HG02571 (cell line): ENCODE measurements at regions not wholly inside any gene's neighbourhood (a gene's known extent, or its start where the extent isn't known, plus 50 kb on each side); places are given as distances from the start of the nearest gene placed in this dataset.

Experiments
- ATAC-seq: cut with Tn5 transposase; IDR thresholded peaks from one replicate; pipeline ENCODE4 v1.9.1; 2021; ENCODE audit warnings: mild to moderate bottlenecking, moderate library complexity; ENCODE audit not compliant: unreplicated experiment

DNA sequence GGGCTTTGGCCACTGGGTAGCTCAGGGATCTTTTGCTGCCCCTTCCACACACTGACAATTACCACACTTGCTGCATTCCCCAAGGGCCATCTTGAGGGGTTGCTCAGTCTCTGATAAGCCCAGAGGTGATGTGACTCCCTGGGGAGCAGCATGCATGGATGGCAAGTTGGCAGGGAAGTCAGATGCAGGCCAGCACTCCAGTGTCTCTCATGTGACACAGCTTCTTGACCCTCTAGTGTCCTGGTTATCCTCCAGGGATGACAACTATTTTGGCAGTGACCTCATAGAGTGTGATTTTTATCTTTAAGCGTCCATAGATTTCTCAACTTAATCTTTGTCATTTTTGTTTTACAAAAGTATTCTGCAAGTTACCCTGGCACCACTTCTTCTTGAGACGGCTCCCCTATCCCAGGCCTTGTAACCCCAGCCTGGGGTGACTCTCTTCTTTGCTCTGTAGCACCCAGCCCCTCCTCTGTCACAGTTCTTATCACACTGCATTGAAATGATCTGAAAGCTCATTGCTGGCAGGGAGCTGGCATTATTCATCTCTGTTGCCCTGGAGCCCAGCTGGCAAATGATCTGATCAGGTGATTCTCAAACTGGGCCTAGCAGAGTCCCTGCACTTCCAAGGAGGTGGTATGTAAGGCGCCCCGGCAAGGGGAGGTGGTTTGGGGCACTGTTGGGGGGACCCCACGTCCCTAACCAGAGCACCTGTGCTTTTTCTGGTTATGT lies 72.6 kb downstream of the TENT5C start:
- ATAC-seq = no peak

DNA sequence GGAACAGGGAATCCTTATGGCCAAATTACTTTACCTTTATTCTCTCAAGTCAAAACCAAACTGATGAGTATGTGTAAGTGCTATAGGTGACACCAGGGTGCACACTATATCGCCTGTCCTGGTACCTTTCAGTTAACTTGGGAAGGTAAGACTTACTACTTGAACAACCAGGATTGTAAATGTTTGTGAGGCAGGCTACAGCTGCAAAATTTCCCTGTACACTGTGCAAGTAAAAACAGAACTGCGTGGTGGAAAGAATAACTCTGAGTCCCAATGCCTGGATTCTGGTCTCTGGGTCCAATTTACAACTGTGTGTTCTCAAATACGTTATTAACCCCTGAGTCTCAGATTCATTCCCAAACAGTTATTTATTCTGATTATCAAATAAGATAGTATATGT lies 73.5 kb downstream of the TENT5C start:
- ATAC-seq = no peak

DNA sequence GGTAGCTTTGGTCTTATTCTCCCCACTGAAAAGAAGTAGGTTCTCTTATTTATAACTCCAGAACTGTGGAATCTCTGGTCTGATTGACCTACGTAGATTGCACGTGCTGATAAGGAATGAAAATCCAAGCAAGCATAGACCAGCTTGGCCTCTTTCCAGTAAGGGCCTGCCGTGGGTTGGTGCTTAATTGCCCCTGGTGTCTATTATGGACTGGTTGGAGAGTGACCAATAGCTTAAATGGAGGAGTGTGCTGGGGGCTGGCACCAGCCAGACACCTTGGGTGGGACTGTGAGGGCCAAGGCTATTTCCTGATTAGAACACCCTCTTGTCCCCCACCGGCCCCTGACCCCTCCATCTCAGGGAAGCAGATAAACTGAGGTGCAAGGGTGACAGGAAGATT lies 74.0 kb downstream of the TENT5C start:
- ATAC-seq = no peak

GRCh38 chr1:117680316-117681002 lies 74.6 kb downstream of the TENT5C start:
- no peak for ATAC-seq

DNA sequence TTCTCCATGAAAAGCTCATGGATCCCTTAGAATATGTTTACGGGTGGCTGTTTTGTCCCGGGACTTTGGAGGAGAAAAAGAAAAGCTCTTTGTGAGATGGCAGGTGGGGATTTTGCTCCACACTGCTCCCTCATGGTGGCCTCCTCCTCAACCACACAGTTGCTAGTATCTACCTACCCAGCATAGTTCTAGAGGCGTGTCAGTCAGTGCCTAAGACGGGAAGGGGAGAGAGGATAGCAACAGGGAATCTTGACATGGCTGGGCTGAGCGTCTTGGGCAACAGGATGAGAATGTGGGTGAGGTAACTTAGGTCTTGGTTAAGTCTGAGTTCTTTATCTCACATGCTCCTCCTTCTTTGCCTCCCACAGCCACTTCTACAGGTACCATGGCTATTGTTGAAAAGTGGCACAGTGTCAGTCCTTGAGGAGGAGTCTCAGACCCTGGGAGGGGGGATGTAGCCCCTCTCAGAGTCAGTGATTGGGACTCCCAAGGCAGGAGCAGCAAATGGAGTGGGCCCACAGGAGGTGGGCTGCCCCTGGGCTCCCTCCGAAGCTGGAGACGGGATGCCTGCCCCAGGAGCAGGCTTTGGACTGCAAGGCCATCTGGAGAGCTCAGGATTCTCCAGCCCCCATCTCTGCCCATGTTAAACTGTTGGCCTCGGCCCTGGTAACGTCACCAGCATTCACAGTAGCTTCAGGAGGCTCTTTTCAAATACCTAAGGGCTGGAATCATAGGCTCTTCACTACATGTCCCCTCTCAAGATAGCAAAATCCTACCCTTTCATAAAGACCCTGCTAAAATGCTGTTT lies 75.4 kb downstream of the TENT5C start:
- no peak for ATAC-seq

- no peak for ATAC-seq
Observed at GRCh38 chr1:117681901-117682250, 76.0 kb downstream of the TENT5C start.

DNA sequence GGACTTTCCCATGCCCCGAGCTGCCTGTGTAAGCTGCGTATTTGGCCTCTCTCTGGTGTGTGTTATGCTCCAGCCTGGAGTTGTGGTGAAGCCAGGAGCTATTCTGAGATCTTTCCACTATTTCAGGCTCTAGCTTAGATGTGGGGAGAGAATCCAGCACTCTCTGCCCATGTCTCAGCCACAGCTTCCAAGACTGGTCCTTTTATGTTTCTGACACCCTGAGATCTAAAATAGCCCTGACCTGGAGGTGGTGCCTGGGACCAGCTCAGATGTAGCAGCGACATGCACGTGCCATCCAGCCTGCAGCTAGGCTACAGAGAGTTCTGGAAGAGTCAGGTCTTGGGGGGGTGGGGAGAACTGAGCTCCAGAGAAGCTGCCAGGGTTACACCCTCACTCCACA lies 76.5 kb downstream of the TENT5C start:
- ATAC-seq = no peak

- ATAC-seq = no peak
Observed at GRCh38 chr1:117683571-117684285, 77.9 kb downstream of the TENT5C start.

DNA sequence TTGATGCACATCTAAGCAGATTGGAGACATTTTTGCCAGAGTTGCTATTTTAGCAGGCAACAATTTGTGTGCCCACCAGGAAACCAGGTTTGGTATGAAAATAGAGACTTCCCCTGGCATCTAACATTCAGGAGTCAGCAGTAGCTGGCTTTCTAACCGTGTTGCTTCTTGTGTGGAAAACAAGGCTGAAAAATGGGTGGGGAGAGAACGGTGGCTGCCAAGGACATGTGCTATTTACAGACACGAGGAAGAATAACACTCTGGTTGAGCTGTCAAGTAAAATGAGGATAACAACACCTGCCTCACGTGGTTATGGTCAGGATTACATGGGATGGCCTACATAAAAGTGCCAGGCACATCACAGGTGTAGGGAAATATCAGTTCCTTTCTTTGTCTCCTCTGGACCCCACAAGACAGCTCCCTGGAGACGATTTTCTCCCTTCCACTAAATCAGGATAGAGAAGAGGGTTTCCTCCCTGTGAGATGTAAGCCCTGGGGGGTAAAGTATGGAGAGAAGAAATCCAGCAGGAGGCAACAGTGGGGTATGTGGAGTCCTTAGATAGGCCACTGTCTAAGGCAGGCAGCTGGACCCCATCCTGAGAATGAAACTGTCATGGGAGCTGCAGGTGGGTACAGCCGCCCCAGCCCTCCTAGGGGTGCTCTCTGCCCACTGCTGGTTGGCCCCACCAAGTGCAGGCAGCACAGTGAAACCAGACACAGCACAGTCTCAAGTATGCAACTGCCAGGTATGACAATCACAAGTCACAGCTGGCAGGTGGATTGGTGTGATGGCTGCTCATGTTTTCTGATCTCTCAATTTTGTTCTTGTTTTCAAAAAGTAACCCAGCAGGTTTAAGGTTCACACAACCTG lies 80.3 kb downstream of the TENT5C start:
- no peak for ATAC-seq

- no peak for ATAC-seq
Observed at GRCh38 chr1:117686907-117687306, 81.1 kb downstream of the TENT5C start.

- no peak for ATAC-seq
Observed at GRCh38 chr1:117689997-117690625, 84.3 kb downstream of the TENT5C start.

- no peak for ATAC-seq
Observed at GRCh38 chr1:117691942-117692341, 86.1 kb downstream of the TENT5C start.

- ATAC-seq = no peak
Observed at GRCh38 chr1:117694543-117694942, 88.7 kb downstream of the TENT5C start.

DNA sequence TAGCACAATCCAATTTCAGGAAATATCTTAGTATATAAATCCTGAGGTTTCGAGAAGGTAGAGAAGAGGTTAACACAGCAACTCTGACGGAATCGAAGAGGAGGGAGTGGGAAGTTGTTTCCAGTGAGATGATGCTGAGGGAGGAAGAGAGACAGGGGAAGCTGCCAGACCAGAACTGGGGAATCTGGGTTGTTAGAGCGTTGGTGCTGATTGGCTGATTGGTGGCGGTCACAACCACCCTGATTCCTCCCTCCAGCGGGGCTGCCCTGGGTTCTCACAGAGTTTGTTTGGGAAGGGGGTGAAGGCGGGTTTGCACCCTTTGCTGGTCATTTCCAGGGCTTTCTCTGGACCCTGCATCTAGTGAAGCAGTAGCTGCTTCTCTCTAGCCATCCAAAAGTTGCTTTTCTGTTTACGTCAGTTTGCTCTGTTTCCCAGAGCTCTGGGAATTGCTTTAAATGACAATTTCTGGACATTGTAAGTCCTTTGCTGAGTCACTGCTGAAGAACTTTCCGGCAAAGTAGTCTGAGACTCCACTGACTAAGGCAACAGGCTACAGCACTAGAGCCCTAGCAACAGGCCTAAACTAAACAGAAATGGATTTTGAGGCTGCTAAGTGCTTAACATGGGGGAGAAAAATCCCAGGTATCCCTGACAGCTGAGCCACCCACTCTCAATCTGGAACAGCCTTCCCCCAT lies 90.1 kb downstream of the TENT5C start:
- no peak for ATAC-seq

DNA sequence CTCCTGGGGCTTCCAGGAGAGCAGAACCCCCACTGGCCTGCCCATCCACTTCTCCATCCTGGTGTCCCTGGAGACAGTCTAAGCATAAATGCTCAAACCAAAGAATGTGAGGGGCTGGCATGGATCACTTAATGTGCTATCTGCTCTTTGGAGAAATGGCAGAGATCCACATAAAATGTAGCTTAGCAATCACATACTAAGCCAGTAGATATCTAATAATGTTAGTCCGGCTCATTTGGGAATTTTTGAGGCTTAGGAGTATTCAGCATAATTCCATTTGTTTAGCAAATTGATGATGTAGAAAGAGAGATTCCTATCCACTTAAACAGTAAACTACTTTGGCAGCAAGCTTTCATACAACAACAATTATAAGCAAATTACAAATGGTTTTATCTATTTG lies 90.7 kb downstream of the TENT5C start:
- ATAC-seq = no peak

GRCh38 chr1:117697220-117697781 lies 91.5 kb downstream of the TENT5C start:
- ATAC-seq = no peak

DNA sequence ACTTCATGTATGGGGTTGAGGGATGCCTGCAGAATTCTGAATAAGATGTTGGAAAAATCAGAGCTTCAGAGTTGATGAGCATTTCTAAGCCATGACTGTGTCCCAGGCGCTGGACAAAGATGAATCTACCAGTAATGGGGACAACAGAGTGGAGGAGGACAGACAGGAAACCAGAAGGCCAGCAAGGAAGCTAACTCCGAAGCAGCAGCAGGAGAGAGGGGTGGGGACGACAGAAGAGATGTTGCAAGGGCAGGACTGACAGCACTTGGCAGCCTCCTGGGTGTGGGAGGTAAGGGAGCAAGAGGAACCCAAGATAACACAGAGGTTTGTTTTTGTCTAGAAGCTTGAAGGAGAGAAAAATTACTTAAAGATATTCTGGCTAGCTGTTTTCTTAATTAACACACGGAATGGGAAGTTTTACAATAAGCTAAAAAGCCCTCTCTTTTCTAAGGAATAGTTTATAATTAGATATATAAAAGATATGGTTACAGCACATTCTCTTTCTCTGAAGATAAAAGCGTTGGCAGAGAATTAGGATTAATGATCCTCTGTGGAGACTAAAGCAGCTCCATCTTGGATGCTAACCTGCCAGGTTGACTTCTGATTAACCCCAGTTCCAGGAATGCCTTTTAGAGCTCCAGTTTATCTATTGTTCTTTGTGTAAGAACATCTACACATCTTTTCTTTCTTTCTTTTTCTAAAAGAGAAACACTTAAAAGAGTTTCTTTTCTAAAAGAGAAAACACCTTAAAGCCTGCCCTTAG lies 92.7 kb downstream of the TENT5C start:
- no peak for ATAC-seq

- ATAC-seq = no peak
Observed at GRCh38 chr1:117699953-117700352, 94.1 kb downstream of the TENT5C start.
